Nephron (organoid): ENCODE measurements at regions not wholly inside any gene's neighbourhood (a gene's known extent, or its start where the extent isn't known, plus 50 kb on each side); places are given as distances from the start of the nearest gene placed in this dataset.

ENCODE experiments used
- H3K27ac Mint-ChIP-seq, 3 experiments: 2 replicates each; pipeline ENCODE4 v1.8.0; 2020; ENCODE audit warnings: mixed read lengths in 3 of 3, mild to moderate bottlenecking in 2 of 3, moderate library complexity in 1 of 3
- H3K27me3 Mint-ChIP-seq: 2 replicates; pipeline ENCODE4 v1.8.0; 2021; ENCODE audit warnings: low read depth, mild to moderate bottlenecking, moderate library complexity, mixed read lengths
- H3K36me3 Mint-ChIP-seq: 2 replicates; pipeline ENCODE4 v1.8.0; 2020; ENCODE audit warnings: low read depth, mixed read lengths
- H3K4me1 Mint-ChIP-seq: 2 replicates; pipeline ENCODE4 v1.8.0; 2020; ENCODE audit warnings: mixed read lengths
- H3K4me3 Mint-ChIP-seq, 3 experiments: 2 replicates each; pipeline ENCODE4 v1.8.0; 2020; ENCODE audit warnings: mild to moderate bottlenecking in 3 of 3, mixed read lengths in 3 of 3, moderate library complexity in 2 of 3
- H3K9me3 Mint-ChIP-seq: 2 replicates; pipeline ENCODE4 v1.8.0; 2020; ENCODE audit warnings: mixed read lengths
- TF ChIP-seq, protein P1 (sequence below), 3 experiments: fragments of 200-600 bp; sonication (generic); IDR thresholded peaks; one replicate each; pipeline ENCODE4 v1.5.0; 2021; ENCODE audit warnings: antibody characterized with exemption in 3 of 3; ENCODE audit not compliant: unreplicated experiment in 3 of 3

GRCh38 chr4:22217480-22217879, 268.9 kb upstream of the KCNIP4 start:
- no peaks in the 10 kb centered on the region for H3K4me1 Mint-ChIP-seq
- TF ChIP-seq, protein P1, sequence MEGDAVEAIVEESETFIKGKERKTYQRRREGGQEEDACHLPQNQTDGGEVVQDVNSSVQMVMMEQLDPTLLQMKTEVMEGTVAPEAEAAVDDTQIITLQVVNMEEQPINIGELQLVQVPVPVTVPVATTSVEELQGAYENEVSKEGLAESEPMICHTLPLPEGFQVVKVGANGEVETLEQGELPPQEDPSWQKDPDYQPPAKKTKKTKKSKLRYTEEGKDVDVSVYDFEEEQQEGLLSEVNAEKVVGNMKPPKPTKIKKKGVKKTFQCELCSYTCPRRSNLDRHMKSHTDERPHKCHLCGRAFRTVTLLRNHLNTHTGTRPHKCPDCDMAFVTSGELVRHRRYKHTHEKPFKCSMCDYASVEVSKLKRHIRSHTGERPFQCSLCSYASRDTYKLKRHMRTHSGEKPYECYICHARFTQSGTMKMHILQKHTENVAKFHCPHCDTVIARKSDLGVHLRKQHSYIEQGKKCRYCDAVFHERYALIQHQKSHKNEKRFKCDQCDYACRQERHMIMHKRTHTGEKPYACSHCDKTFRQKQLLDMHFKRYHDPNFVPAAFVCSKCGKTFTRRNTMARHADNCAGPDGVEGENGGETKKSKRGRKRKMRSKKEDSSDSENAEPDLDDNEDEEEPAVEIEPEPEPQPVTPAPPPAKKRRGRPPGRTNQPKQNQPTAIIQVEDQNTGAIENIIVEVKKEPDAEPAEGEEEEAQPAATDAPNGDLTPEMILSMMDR (IDR thresholded peaks at IDR 0.05; ENCODE audit: unreplicated experiment in 3 of 3): no peak
- no peaks in the 10 kb centered on the region for H3K36me3 Mint-ChIP-seq
- no peak overlapping the region for H3K4me3 Mint-ChIP-seq
- H3K9me3 Mint-ChIP-seq: no peaks in the 10 kb centered on the region
- H3K27me3 Mint-ChIP-seq: peaks cover 3% of the 10 kb centered on the region
- no peak overlapping the region for H3K27ac Mint-ChIP-seq

- no peaks in the 10 kb centered on the region for H3K4me1 Mint-ChIP-seq
- H3K9me3 Mint-ChIP-seq: no peaks in the 10 kb centered on the region
- TF ChIP-seq, protein P1 (IDR thresholded peaks at IDR 0.05; ENCODE audit: unreplicated experiment in 3 of 3): no peak
- no peak overlapping the region for H3K27ac Mint-ChIP-seq
- H3K4me3 Mint-ChIP-seq: no peak overlapping the region
- peaks cover 3% of the 10 kb centered on the region for H3K27me3 Mint-ChIP-seq
- no peaks in the 10 kb centered on the region for H3K36me3 Mint-ChIP-seq
Measured at GRCh38 chr4:22216278-22216677, 267.7 kb upstream of the KCNIP4 start.

- Mint-ChIP-seq H3K4me3 (no peak overlapping the region), H3K9me3 (no peaks in the 10 kb centered on the region), H3K27ac (no peak overlapping the region), H3K36me3 (no peaks in the 10 kb centered on the region), H3K4me1 (no peaks in the 10 kb centered on the region), H3K27me3 (peaks cover 3% of the 10 kb centered on the region)
- TF ChIP-seq, protein P1 (IDR thresholded peaks at IDR 0.05; ENCODE audit: unreplicated experiment in 3 of 3): no peak
Measured at GRCh38 chr4:22215084-22215483, 266.5 kb upstream of the KCNIP4 start.

GRCh38 chr4:22203711-22204011, 255.1 kb upstream of the KCNIP4 start:
- Mint-ChIP-seq H3K27ac (peak overlapping the region in 1 of 3 experiments; percentile 81), H3K4me3 (no peak overlapping the region), H3K36me3 (no peaks in the 10 kb centered on the region), H3K27me3 (no peaks in the 10 kb centered on the region), H3K4me1 (peaks cover 6% of the 10 kb centered on the region), H3K9me3 (no peaks in the 10 kb centered on the region)
- TF ChIP-seq, protein P1 (IDR thresholded peaks at IDR 0.05; ENCODE audit: unreplicated experiment in 3 of 3): no peak

- no peaks in the 10 kb centered on the region for H3K9me3 Mint-ChIP-seq
- peak overlapping the region in 1 of 3 experiments; percentile 81 for H3K27ac Mint-ChIP-seq
- no peaks in the 10 kb centered on the region for H3K36me3 Mint-ChIP-seq
- H3K27me3 Mint-ChIP-seq: no peaks in the 10 kb centered on the region
- H3K4me3 Mint-ChIP-seq: no peak overlapping the region
- TF ChIP-seq, protein P1 (IDR thresholded peaks at IDR 0.05; ENCODE audit: unreplicated experiment in 3 of 3): no peak
- peaks cover 6% of the 10 kb centered on the region for H3K4me1 Mint-ChIP-seq
Measured at GRCh38 chr4:22202975-22203710, 254.6 kb upstream of the KCNIP4 start.
